Hepatocyte (in vitro differentiated cells): ENCODE measurements at regions not wholly inside any gene's neighbourhood (a gene's known extent, or its start where the extent isn't known, plus 50 kb on each side); places are given as distances from the start of the nearest gene placed in this dataset.

Experiments used
- EZH2 ChIP-seq: fragments of 200-600 bp; sonication (generic); IDR thresholded peaks from 2 replicates; pipeline ENCODE4 v1.6.1; 2016; ENCODE audit warnings: antibody characterized with exemption, mild to moderate bottlenecking, borderline replicate concordance
- EZH2phosphoT487 ChIP-seq: fragments of 200-600 bp; sonication (generic); IDR thresholded peaks from one replicate; pipeline ENCODE4 v1.6.1; 2018; ENCODE audit warnings: antibody characterized with exemption, mild to moderate bottlenecking, low read depth, moderate library complexity; ENCODE audit not compliant: unreplicated experiment, severe bottlenecking
- TF ChIP-seq, protein P1 (sequence below): fragments of 200-600 bp; sonication (generic); IDR thresholded peaks from 2 replicates; pipeline ENCODE4 v1.5.1; 2016; ENCODE audit warnings: antibody characterized with exemption, mild to moderate bottlenecking; ENCODE audit not compliant: poor library complexity

DNA sequence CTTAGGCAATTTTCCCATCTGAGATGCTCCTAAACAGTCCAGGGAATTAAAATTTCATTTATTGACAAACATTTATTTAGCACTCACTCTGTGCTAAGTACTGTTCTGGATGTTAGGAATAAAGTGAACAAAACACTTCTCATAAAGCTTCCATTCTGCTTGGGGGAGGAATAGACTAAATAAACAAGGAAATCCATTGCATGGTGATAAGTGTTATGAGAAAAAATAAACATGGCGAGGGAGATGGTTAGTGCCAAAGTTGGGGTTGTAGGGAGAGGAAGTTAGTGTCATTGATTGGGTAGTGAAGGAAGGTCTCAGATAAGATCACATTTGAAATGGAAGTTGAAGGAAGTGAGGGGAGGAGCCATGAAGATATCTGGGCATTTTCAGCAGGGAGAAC lies 72.2 kb upstream of the CES5A start:
- TF ChIP-seq, protein P1, sequence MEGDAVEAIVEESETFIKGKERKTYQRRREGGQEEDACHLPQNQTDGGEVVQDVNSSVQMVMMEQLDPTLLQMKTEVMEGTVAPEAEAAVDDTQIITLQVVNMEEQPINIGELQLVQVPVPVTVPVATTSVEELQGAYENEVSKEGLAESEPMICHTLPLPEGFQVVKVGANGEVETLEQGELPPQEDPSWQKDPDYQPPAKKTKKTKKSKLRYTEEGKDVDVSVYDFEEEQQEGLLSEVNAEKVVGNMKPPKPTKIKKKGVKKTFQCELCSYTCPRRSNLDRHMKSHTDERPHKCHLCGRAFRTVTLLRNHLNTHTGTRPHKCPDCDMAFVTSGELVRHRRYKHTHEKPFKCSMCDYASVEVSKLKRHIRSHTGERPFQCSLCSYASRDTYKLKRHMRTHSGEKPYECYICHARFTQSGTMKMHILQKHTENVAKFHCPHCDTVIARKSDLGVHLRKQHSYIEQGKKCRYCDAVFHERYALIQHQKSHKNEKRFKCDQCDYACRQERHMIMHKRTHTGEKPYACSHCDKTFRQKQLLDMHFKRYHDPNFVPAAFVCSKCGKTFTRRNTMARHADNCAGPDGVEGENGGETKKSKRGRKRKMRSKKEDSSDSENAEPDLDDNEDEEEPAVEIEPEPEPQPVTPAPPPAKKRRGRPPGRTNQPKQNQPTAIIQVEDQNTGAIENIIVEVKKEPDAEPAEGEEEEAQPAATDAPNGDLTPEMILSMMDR: no peak
- TF ChIP-seq EZH2 (no peak), EZH2phosphoT487 (no peak)
